Endothelial cell of umbilical vein (primary cell): ENCODE measurements at regions not wholly inside any gene's neighbourhood (a gene's known extent, or its start where the extent isn't known, plus 50 kb on each side); places are given as distances from the start of the nearest gene placed in this dataset.

Experiments used
- CTCF ChIP-seq, 2 donors: IDR thresholded peaks; 1 replicate in 1 of 2; 2 replicates in 1 of 2; pipeline ENCODE4 v1.5.1; 2011; ENCODE audit warnings: low read length in 2 of 2, mild to moderate bottlenecking in 2 of 2, moderate library complexity in 2 of 2, control low read depth in 1 of 2, inconsistent platforms in 1 of 2, low read depth in 1 of 2; ENCODE audit not compliant: insufficient read depth in 1 of 2; ENCODE audit errors: extremely low read depth in 1 of 2
- EZH2 ChIP-seq: IDR thresholded peaks from 2 replicates; pipeline ENCODE4 v1.6.1; 2012; ENCODE audit warnings: borderline replicate concordance, low read depth, mild to moderate bottlenecking, moderate library complexity, low read length, inconsistent platforms; ENCODE audit not compliant: severe bottlenecking
- FOS ChIP-seq: IDR thresholded peaks from 2 replicates; pipeline ENCODE4 v1.6.1; 2011; ENCODE audit warnings: mild to moderate bottlenecking, low read length, moderate library complexity, borderline replicate concordance; ENCODE audit not compliant: insufficient read depth
- GATA2 ChIP-seq: IDR thresholded peaks from 2 replicates; pipeline ENCODE4 v1.7.0; 2011; ENCODE audit warnings: low read depth, mild to moderate bottlenecking, moderate library complexity, mixed read lengths, low read length; ENCODE audit not compliant: insufficient read length, insufficient read depth
- JUN ChIP-seq: IDR thresholded peaks from 2 replicates; pipeline ENCODE4 v1.6.1; 2011; ENCODE audit warnings: borderline replicate concordance, low read depth; ENCODE audit not compliant: insufficient read length, insufficient read depth
- MYC ChIP-seq: IDR thresholded peaks from one replicate; pipeline ENCODE4 v1.6.1; 2011; ENCODE audit warnings: mild to moderate bottlenecking, low read depth, low read length
- POLR2A ChIP-seq: IDR thresholded peaks from 2 replicates; pipeline ENCODE4 v1.6.1; 2012; ENCODE audit warnings: low read depth, mild to moderate bottlenecking, control low read depth, low read length
- POLR2AphosphoS5 ChIP-seq: IDR thresholded peaks from 2 replicates; pipeline ENCODE4 v1.6.1; 2012; ENCODE audit warnings: low read depth, mild to moderate bottlenecking, control low read depth, low read length, moderate library complexity; ENCODE audit not compliant: insufficient read depth

GRCh38 chr1:82829527-82829926 is 1028.8 kb downstream of the ADGRL2 start:
- no peak for TF ChIP-seq CTCF (IDR thresholded peaks at IDR 0.05; ENCODE audit: extremely low read depth in 1 of 2, insufficient read depth in 1 of 2, low read depth in 1 of 2, low read length in 2 of 2)
- TF ChIP-seq POLR2AphosphoS5: no peak
- TF ChIP-seq EZH2: no peak
- TF ChIP-seq POLR2A: no peak
- TF ChIP-seq JUN: no peak
- no peak for TF ChIP-seq FOS
- TF ChIP-seq GATA2: no peak
- TF ChIP-seq MYC: no peak
